ENCODE measurements at regions not wholly inside any gene's neighbourhood (a gene's known extent, or its start where the extent isn't known, plus 50 kb on each side); places are given as distances from the start of the nearest gene placed in this dataset.

- no peak for DNase-seq
These were observed 51.0 kb upstream of the BARX2 start for GRCh38 chr11:129324533-129325175.

GRCh38 chr11:129323896-129324502 is 51.6 kb upstream of the BARX2 start:
- DNase-seq: no peak

- no peak for DNase-seq
These were observed 52.7 kb upstream of the BARX2 start for GRCh38 chr11:129322941-129323340.

- DNase-seq: no peak
These were observed 54.6 kb upstream of the BARX2 start for GRCh38 chr11:129321076-129321475.

GRCh38 chr11:129320494-129320893 is 55.2 kb upstream of the BARX2 start:
- no peak for DNase-seq

- DNase-seq: no peak
These were observed 55.9 kb upstream of the BARX2 start for GRCh38 chr11:129319751-129320150.

- DNase-seq: no peak
These were observed 56.4 kb upstream of the BARX2 start for GRCh38 chr11:129319201-129319600.

GRCh38 chr11:129317571-129317970 is 58.1 kb upstream of the BARX2 start:
- DNase-seq: no peak

- DNase-seq: no peak
These were observed 58.9 kb upstream of the BARX2 start for GRCh38 chr11:129316781-129317180.

GRCh38 chr11:129315781-129316579 is 59.7 kb upstream of the BARX2 start:
- no peak for DNase-seq

- DNase-seq: no peak
These were observed 61.3 kb upstream of the BARX2 start for GRCh38 chr11:129314371-129314770.

GRCh38 chr11:129313541-129314297 is 61.9 kb upstream of the BARX2 start:
- no peak for DNase-seq

GRCh38 chr11:129312730-129313503 is 62.7 kb upstream of the BARX2 start:
- no peak for DNase-seq

- no peak for DNase-seq
These were observed 67.3 kb upstream of the BARX2 start for GRCh38 chr11:129308241-129308865.

- DNase-seq: no peak
These were observed 68.5 kb upstream of the BARX2 start for GRCh38 chr11:129307162-129307561.

- DNase-seq: no peak
These were observed 73.1 kb upstream of the BARX2 start for GRCh38 chr11:129302386-129303101.

GRCh38 chr11:129300099-129300498 is 75.5 kb upstream of the BARX2 start:
- DNase-seq: no peak

GRCh38 chr11:129298988-129299387 is 76.7 kb upstream of the BARX2 start:
- DNase-seq: no peak

GRCh38 chr11:129295746-129296145 is 79.9 kb upstream of the BARX2 start:
- DNase-seq: no peak

GRCh38 chr11:129292771-129293170 is 82.9 kb upstream of the BARX2 start:
- DNase-seq: no peak

GRCh38 chr11:129292092-129292491 is 83.6 kb upstream of the BARX2 start:
- DNase-seq: no peak

Measured in 8988T (cell line).